ENCODE measurements at regions not wholly inside any gene's neighbourhood (a gene's known extent, or its start where the extent isn't known, plus 50 kb on each side); places are given as distances from the start of the nearest gene placed in this dataset.
"Not testable (repeated sequence)": the region's sequence is repeated elsewhere in the genome, so short reads cannot be mapped to it uniquely, and the experiment has no call there.

DNA sequence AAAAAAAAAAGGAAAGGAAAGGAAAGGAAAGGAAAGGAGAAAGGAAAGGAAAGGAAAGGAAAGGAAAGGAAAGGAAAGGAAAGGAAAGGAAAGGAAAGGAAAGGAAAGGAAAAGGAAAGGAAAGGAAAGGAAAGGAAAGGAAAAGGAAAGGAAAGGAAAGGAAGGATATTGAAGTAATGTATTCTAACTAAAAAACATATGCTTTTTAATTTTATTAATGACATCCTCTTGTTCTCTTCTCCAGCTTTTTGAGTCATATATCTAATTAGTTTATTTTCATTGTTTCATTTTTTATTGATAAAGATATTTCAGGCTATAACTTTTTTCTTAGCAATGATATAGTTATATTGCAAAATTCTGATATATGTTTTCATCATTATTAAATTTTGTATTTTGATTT, 585.8 kb upstream of the ARID1B start:
- not testable (repeated sequence) for DNase-seq (ENCODE audit: low spot score)

DNA sequence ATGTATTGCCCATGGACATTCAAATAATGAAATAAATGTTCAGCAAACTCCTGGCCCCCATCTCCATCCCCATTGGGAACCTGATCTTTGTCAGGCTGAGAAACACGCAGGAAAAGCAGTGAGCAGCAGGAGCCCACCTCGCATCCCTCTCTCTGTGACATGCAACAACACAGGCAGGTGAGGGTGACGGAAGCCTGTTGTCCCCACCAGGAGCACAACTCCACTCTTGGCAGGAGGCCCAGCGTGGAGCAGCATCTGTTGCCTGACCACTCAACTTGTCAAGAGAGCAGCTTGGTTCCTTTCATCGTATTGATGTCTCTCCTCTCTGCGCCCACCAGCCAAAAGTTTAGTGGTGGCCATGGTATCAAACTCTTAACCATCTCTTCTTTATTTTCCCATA, 586.9 kb upstream of the ARID1B start:
- DNase-seq (ENCODE audit: low spot score), result no peak

DNA sequence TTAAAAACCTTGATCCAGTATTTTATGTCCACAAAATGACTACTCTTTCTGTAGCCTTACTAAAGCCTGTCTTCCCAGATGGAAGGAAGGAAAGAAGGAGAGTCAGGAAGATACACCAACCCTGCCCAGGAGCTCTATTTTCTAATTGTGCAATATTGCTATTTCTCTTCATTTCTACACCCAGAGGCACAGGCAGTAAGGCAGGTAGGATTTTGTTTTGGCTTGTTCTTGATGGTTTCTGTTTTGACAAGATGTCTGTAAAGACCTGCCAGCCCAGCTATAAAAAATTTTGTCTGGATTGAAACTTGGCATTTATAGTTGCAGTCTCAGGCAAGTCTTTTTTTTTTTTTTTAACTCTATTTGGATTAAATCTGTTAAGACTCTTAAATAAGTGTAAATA, 587.5 kb upstream of the ARID1B start:
- no peak for DNase-seq (ENCODE audit: low spot score)

DNA sequence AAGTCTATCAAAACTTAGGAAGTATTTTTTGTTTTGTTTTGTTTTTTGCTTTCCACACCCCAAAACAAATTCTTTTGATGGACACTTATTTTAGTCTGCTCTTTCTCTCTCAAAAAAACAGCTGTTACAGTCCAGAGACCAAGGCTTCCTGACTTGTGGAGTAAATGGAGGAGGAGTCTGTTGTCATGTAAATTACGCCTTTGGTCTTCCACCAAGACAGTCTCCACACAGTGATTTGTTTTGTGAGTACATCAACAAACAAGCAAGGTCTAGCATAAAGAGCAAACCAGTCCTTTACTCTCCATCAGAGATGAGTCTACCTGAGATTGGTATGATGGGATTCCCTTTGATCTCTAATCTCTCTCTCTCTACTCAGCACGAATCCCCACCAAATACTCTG, 588.0 kb upstream of the ARID1B start:
- DNase-seq (ENCODE audit: low spot score), result no peak

DNA sequence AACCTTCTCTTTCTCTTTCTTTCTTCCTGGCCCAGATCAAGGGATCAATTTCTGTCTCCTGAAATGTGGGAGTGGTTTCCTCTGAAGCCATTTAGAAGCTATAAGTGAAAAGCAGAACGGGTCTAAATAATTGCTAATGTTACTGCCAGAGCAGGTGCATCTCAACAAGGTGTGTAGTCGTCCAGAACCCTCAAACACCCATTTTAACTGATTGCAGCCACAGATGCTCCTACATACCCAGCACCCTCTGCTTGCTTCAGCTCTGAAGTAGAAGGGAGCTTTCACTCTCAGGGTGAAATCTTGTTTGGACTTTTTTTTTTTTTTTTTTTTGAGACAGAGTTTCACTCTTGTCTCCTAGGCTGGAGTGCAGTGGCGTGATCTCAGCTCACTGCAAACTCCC, 592.1 kb upstream of the ARID1B start:
- no peak for DNase-seq (ENCODE audit: low spot score)

DNA sequence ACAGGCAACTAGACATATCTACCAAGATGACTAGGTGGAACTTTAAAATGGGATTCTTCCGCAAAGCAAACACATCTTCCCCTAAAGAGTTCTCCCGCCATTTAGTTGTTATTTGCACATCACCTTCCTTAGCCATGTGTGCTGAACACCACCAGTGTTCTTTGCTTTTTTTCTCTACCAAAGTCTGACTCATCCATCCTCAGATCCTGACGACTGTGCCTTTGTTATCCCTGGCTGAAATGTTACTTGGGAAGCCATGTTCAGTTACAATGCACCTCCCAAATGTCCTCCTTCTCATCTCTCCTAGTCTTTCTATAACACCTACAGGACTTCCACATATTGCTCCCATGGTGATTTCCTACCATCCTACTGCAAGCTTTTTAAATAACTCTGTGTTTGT, 593.5 kb upstream of the ARID1B start:
- DNase-seq (ENCODE audit: low spot score), result no peak

DNA sequence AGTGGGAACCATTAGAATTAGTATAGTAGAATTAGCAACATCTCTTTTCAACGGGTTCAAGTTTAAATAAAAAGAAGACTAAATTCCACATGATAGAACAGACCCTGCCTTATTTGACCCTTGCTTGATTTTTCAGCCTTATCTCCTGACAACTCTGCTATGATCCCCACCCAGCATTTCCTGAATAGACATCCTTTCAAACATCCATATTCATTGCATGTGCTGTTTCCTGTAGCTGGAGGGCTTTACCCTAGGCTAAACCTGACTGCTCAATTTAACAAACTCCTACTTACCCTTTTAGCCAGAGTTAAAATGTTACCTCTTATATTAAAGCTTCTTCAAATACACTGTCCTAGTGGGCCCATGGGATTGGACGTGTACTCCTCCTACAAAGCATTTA, 594.8 kb upstream of the ARID1B start:
- no peak for DNase-seq (ENCODE audit: low spot score)

DNA sequence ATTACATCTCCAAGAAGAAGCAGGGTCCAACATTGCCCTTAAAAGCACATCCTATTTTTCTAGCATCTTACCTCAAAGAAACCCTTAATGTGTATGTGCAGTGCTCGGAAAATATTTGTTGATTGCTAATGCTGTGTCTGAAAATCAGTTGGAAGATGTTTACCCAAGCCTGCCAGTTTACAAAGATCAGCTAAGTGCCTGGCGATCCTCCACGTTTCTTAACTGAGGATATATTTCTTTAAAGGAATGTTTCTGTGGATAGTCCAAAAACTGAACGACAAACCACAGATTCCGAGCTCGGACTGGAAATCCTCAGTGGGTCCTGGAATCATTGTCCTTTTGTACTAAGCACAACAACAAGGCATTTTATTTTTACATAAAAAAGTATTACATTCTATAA, 595.7 kb upstream of the ARID1B start:
- no peak for DNase-seq (ENCODE audit: low spot score)

DNA sequence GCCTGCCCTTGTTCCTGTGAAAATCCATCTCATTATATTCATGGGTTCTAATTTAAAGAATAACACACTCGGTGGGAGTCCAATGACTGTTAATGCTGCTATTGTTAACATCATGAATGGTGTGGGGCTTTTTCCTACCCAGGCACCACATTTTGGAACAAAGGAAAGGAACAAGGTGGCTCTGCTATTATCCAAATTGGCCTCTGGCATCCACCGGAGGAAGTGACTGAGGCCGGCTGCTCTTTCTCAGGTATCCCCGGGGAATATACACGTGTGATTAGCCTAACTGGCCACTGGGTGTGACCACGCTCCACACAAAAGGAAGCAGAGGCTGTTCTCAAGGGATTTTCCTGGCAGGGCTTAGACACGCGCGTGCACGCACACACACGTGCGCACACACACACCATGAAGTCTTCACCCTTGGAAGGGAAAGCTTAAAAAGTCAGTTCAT, 601.2 kb upstream of the ARID1B start:
- no peak for DNase-seq (ENCODE audit: low spot score)

DNA sequence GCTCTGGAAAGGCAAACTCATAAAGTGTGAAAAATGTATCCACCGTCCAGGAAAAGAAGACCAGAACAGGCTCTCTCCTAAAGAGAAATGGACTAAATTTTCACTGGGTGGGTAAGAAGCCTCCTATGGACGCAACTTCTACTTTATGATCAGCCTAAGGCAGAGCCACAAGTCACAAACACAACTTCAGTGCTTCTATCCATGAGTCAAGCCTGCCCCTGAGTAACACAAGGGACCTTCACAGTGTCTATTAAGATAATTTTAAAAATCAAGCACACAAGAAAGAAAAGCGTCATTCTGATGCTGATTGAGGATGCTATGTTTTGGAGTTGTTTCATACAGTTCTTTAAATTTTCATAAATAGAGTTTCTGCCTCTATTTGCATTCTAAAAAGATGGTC, 601.7 kb upstream of the ARID1B start:
- DNase-seq (ENCODE audit: low spot score), result no peak

DNA sequence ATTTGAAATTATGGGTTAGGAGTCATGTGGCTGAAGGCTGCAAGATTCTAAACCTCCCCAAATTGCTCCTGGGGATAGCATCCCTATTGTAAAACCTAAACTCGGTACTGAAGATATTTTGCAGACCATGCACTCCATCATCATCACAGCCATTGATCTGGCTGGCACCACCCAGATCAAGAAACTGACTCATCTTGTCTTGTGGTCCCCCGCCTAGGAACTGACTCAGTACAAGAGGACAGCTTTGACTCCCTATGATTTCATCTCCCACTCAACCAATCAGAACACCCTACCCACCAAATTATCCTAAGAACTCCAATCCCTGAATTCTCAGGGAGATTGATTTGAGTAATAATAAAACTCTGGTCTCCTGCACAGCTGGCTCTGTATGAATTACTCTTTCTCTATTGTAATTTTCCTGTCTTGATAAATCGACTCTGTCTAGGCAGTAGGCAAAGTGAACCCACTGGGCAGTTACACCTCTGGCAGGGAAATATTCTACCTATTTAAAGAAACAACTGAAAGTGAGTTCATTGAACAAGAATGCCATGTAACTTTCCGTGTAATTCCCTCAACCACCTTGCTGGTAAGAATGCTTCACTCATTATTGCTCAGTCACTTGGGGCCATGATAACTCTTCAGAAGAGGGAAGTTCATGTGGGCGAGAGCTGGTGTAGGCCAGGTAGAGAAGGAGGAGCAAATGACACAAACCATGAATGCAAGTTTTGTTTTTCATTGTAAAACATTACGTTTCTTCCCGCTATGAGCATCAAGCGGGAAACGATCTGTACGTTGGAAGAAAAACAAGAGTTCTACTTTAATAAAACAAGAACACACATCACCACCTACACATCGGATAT, 602.9 kb upstream of the ARID1B start:
- no peak for DNase-seq (ENCODE audit: low spot score)

DNA sequence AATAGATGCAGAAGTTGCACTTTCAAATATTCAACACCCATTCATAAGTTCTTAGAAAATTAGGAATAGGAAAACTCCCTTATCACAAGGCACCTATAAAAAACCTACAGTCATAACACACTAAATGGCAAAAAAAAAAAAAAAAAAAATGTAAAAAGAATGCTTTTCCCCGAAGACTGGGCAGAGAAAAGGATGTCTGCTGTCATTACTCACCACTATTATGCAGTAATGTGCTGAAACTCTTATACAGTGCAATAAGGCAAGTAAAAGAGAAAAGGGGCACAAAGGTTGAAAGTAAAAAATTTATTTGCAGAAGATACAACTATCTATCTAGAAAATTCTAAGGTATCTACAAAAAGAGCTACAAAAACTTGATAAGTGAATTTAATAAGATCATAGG, 607.8 kb upstream of the ARID1B start:
- no peak for DNase-seq (ENCODE audit: low spot score)

DNA sequence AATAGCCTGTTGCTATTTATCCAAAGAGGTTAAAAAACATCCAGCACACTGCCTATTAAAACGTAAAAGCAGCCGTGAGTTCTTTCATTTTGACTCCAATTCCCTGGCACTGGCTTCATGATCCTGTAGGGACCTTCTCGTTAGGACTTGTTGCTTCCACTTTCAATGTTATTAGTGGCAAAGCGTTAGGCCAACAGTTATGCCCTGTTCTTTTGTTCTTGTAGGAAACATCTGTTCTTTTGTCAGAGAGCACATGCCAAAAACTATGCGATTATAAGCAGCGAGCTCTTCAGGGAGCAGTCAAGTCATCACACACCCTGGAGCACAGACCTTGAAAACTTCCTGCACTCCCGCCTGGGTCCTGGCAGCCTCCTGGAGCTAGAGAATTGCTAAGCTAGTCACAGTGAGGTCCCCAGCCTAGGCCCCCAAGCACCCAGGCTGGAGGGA, 609.5 kb upstream of the ARID1B start:
- no peak for DNase-seq (ENCODE audit: low spot score)

DNA sequence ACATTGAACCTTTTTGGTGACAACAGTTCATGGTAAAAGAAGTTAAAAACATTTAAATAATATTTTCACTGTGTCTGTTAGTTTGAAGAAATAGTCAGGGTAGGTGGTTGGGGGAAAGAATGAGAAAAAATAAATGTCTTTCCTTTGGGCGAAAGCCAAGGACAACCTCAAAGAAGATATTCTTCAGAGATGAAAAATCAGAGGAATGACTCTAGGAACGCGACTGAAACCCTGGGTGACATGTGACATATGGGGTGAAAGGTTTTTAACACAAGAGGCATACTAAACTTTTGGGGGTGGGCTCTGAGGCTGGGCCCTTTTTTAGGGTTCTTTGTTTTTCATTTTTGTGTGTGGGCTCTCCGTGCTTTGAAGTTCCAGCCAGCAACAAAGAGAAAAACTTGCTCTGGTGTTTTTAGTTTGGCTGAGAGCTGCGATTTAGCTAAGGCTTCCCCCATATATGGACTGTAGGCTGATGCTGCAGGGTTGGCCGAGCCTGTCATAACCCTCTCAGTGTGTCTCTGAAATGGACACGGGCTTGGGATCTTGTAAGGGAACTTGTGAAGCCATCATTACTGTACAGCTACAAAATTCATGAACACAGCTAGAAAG, 610.1 kb upstream of the ARID1B start:
- DNase-seq (ENCODE audit: low spot score), result peak; percentile 3

DNA sequence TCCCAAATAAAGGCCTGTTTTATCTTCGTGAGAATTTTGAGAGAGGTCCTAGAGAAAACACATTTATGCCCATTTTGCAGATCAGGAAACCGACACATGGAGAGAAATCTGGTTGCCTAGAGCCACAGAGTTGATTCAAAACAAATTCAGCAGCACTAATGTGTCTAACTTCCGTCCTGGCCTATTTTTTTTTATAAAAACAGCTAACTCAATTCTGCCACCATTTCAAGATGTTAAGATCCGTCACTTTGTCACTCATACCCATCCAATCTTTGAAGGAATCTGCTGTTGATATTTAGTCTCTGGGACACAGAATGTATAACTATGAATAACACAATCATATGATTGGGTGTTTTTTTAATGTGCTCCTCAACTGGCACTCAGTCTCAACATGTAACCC, 611.1 kb upstream of the ARID1B start:
- DNase-seq (ENCODE audit: low spot score), result no peak

DNA sequence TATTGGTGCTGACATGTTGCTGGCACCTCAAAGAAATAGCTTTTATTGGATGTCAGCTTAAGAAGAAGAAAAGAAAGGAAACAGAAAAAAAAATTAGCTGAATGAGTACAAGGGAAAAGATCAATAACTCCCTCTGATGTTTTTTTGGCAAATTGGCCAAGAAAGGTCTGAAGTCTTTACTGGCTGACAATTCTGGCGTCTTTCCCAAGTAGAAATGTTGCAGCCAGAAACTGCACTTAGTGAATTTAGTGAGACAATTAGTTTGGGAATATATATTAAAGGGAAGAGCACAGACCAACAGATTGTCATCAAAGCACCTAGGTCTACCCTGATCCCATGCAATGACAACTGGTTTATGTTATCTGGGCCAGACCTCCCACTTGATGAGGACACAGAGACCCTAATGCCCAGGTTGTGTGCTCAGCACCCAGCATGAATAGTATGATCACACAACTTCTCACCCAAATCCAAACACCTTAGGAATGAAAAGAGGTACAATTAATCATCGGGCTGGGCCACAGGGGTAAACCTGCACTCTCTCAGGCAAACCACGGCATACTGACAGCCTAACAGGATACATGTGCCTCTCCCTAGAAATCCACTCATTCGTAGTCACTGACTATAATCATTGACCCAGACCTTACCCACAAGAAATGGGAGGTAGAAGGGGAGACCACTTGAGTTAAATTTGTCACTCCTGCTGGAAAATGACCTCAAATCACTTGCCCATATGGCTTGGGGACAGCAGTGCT, 612.3 kb upstream of the ARID1B start:
- DNase-seq (ENCODE audit: low spot score), result no peak

DNA sequence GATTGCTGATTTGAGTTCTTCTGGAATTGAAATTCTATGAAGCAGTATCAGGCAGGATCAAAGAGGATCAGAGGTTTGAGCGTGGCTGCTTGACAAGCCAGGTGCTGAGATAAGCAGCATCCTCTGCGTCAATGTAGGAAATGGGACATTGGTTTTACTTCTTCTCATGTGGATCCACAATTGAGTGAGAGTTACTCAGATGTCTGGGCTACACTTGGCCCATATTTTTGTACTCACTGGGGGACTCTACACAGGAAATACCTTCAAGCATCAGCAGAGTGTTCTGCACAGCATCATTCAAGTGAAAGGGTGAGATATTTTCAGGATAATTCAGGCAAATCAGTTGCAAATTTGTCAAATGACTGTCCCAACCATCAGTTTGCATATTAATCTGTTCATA, 613.9 kb upstream of the ARID1B start:
- DNase-seq (ENCODE audit: low spot score), result no peak

DNA sequence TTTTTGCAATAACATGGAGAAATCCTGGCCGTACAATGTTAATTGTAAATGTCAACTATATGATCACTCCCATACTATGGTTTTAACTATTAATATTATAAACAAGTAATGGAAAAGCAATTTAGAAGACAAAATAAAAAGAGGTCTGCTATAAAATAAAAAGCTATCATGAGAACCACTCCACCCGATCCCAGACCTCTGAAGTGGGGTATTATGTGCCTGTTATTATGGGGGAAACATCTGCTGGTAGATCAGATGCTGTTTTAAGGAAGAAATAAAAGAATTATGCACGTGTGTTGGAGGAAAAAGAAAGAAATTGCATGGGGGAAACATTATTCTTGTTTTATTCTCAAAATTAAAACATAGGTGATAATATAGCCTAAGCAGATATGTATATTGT, 615.7 kb upstream of the ARID1B start:
- no peak for DNase-seq (ENCODE audit: low spot score)

DNA sequence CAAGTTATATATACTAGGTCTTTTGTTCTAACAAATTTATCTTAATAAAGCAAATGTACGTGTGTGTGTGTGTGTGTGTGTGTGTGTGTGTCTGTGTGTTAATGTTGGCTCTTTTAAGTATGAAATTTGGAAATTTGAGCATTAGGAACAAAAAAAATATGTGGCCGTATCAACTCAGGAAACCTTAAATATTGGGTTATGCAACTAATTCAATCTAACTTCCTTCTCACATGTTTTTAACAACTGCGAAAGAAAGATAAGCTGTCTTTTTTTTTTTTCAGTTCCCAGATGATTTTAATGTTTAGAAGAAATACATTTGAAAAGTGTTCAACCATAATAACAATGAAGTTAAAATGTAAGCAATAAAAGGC, 616.4 kb upstream of the ARID1B start:
- DNase-seq (ENCODE audit: low spot score), result no peak

DNA sequence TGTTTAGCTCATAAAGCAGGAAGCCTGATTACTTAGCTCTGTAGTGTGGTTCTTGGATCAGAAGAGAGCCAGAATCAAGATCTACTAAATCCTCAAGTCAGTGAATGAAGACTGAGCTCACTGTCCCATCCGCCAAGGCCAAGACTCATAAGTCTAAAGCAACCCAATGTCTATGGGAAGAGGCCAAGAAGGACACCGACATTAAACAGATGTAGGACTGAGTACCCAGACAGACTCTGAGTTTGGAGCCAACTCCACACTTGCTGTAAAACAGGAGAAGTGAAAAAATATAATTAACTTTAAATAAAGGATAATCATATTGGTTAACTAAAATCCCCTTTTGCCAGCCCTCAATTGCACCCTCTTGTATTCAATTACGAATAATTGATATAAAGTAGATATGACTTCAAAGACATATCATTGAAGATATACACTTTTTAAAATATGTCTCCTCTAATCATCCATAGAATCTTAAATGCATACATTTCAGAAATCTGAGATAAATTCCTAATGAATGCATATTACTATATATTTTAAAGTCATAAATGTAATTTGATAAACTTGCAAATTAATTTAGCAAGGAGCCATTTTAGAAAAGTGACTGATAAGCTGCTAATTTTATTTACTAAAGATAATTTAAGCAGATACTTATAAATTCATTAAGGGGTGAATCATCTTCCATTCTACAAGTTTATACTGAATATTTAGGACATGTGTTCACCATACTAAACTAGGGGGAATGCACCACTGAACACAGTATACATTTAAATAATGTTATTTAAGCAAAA, 617.0 kb upstream of the ARID1B start:
- no peak for DNase-seq (ENCODE audit: low spot score)

DNA sequence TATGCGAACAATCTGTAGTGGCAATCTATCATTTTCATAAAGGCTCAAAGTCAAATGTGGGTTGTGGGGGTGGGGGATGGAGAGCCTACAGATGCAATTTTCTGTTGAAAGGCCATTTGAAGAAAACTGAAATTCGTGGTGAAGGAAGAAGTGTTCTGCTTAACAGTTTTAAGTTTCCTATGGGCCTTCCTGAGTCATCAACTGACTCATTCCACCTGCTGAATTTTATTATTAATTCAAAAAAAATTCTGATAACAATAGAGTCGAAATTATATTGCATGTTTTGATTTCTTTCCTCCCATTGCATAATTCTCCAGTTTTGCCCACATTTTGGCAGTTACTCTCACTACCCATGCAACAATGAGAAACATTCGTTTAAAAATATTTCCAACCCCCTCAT, 622.3 kb upstream of the ARID1B start:
- no peak for DNase-seq (ENCODE audit: low spot score)

DNA sequence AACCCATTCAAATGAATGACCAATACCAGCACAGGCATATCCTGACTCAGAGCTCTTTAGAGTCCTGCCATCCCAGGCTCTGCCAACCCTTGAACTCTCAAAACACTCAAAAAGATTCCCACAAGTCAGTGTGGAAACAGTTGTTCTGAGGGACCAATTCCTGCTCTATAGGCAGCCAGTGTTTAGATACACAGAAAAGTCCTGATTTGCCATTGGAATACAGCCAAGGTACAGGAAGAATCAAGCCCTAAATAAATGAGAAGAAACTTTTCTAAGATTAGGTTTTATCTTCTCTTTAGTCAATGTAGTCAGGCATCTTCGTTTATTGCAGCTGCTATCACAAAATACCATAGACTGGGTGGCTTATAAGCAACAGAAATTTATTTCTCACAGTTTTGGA, 626.8 kb upstream of the ARID1B start:
- DNase-seq (ENCODE audit: low spot score), result no peak

Measured in AG08395 (cell line).